GM23338 (cell line): ENCODE measurements at regions not wholly inside any gene's neighbourhood (a gene's known extent, or its start where the extent isn't known, plus 50 kb on each side); places are given as distances from the start of the nearest gene placed in this dataset.

Experiments
- ATAC-seq: fragments of 200-7000 bp; cut with Tn5 transposase; 3 replicates; pipeline ENCODE4 v1.9.1; 2020
- DNase-seq: peaks from one replicate; pipeline ENCODE4 v3.0.0-alpha.2; 2015; ENCODE audit warnings: low spot score
- H2AFZ ChIP-seq: fragments of 200-600 bp; sonication (generic); 2 replicates; pipeline ENCODE4 v1.8.0; 2016; ENCODE audit warnings: antibody characterized with exemption, mild to moderate bottlenecking, moderate library complexity
- H3F3A ChIP-seq: fragments of 200-600 bp; sonication (generic); replicated peaks from 2 replicates; pipeline ENCODE4 v1.8.0; 2017; ENCODE audit warnings: antibody characterized with exemption, mixed run types, low read depth
- H3K27ac ChIP-seq: fragments of 200-600 bp; sonication (generic); 2 replicates; pipeline ENCODE4 v1.6.1; 2016; ENCODE audit warnings: low read depth
- H3K27me3 ChIP-seq: fragments of 200-600 bp; sonication (generic); 2 replicates; pipeline ENCODE4 v1.8.0; 2016; ENCODE audit warnings: mild to moderate bottlenecking, mixed run types, moderate library complexity; ENCODE audit not compliant: insufficient read depth
- H3K36me3 ChIP-seq: fragments of 200-600 bp; sonication (generic); 2 replicates; pipeline ENCODE4 v1.8.0; 2016; ENCODE audit warnings: mild to moderate bottlenecking; ENCODE audit not compliant: insufficient read depth
- H3K4me1 ChIP-seq: fragments of 200-600 bp; sonication (generic); 2 replicates; pipeline ENCODE4 v1.8.0; 2016; ENCODE audit warnings: mild to moderate bottlenecking, moderate library complexity; ENCODE audit not compliant: insufficient read depth
- H3K4me2 ChIP-seq: fragments of 200-600 bp; sonication (generic); 2 replicates; pipeline ENCODE4 v1.7.1; 2017; ENCODE audit warnings: mixed run types
- H3K4me3 ChIP-seq: fragments of 200-600 bp; sonication (generic); 2 replicates; pipeline ENCODE4 v1.6.1; 2016; ENCODE audit warnings: mixed run types
- H3K79me2 ChIP-seq: fragments of 200-600 bp; sonication (generic); replicated peaks from 2 replicates; pipeline ENCODE4 v1.8.0; 2017; ENCODE audit warnings: mild to moderate bottlenecking; ENCODE audit not compliant: insufficient read depth
- H3K9me2 ChIP-seq: fragments of 200-600 bp; sonication (generic); 2 replicates; pipeline ENCODE4 v1.8.0; 2017; ENCODE audit not compliant: insufficient read depth
- H4K20me1 ChIP-seq: fragments of 200-600 bp; sonication (generic); replicated peaks from 2 replicates; pipeline ENCODE4 v1.8.0; 2017; ENCODE audit warnings: mild to moderate bottlenecking; ENCODE audit not compliant: insufficient read depth
- H3K27ac Mint-ChIP-seq: 2 replicates; pipeline ENCODE4 v1.8.0; 2020; ENCODE audit warnings: inconsistent platforms, mild to moderate bottlenecking, moderate library complexity, mixed read lengths
- H3K27me3 Mint-ChIP-seq: 3 replicates; pipeline ENCODE4 v1.8.0; 2022; ENCODE audit warnings: low read depth, mild to moderate bottlenecking, moderate library complexity, mixed read lengths, inconsistent platforms; ENCODE audit not compliant: insufficient read depth, poor library complexity
- H3K36me3 Mint-ChIP-seq: 3 replicates; pipeline ENCODE4 v1.8.0; 2021; ENCODE audit warnings: low read depth, mild to moderate bottlenecking, inconsistent platforms, moderate library complexity, mixed read lengths
- H3K4me1 Mint-ChIP-seq: 3 replicates; pipeline ENCODE4 v1.8.0; 2020; ENCODE audit warnings: mild to moderate bottlenecking, inconsistent platforms, mixed read lengths
- H3K4me3 Mint-ChIP-seq: 3 replicates; pipeline ENCODE4 v1.8.0; 2021; ENCODE audit warnings: moderate library complexity, mild to moderate bottlenecking, inconsistent platforms, mixed read lengths
- H3K9me3 Mint-ChIP-seq: 3 replicates; pipeline ENCODE4 v1.8.0; 2020; ENCODE audit warnings: moderate library complexity, mild to moderate bottlenecking, inconsistent platforms, mixed read lengths
- CREB1 ChIP-seq: fragments of 250-450 bp; sonication (Bioruptor Pico); IDR thresholded peaks from 2 replicates; pipeline ENCODE4 v1.5.0; 2020; ENCODE audit warnings: low read depth, mild to moderate bottlenecking, moderate library complexity
- CTCF ChIP-seq, 2 experiments: fragments of 200-600 bp in 1 of 2; sonication (generic) in 1 of 2; conservative IDR thresholded peaks; 2 replicates each; pipeline versions ENCODE4 v1.5.1 to v1.6.1; 2016 to 2017; ENCODE audit warnings: antibody characterized with exemption in 2 of 2, low read depth in 2 of 2, mild to moderate bottlenecking in 2 of 2, moderate library complexity in 1 of 2
- ETS1 ChIP-seq: IDR thresholded peaks from 2 replicates; pipeline ENCODE4 v1.6.1; 2016; ENCODE audit warnings: antibody characterized with exemption
- EZH2 ChIP-seq: fragments of 200-600 bp; sonication (generic); IDR thresholded peaks from one replicate; pipeline ENCODE4 v1.8.0; 2017; ENCODE audit warnings: antibody characterized with exemption, mild to moderate bottlenecking, low read depth; ENCODE audit not compliant: unreplicated experiment
- EZH2phosphoT487 ChIP-seq: fragments of 200-600 bp; sonication (generic); IDR thresholded peaks from one replicate; pipeline ENCODE4 v1.8.1; 2018; ENCODE audit warnings: antibody characterized with exemption; ENCODE audit not compliant: unreplicated experiment
- JUNB ChIP-seq: IDR thresholded peaks from one replicate; pipeline ENCODE4 v1.6.1; 2016; ENCODE audit warnings: antibody characterized with exemption; ENCODE audit not compliant: unreplicated experiment
- NANOG ChIP-seq: IDR thresholded peaks from 2 replicates; pipeline ENCODE4 v1.6.1; 2016; ENCODE audit warnings: antibody characterized with exemption, borderline replicate concordance
- POLR2AphosphoS5 ChIP-seq: IDR thresholded peaks from 2 replicates; pipeline ENCODE4 v1.6.1; 2016; ENCODE audit warnings: antibody characterized with exemption, low read depth
- REST ChIP-seq: IDR thresholded peaks from one replicate; pipeline ENCODE4 v1.6.1; 2018; ENCODE audit warnings: antibody characterized with exemption; ENCODE audit not compliant: unreplicated experiment
- STAT1 ChIP-seq: IDR thresholded peaks from one replicate; pipeline ENCODE4 v1.6.1; 2016; ENCODE audit warnings: antibody characterized with exemption; ENCODE audit not compliant: unreplicated experiment
- ZNF114 ChIP-seq: fragments of 250-450 bp; sonication (Bioruptor Pico); IDR thresholded peaks from 2 replicates; pipeline ENCODE4 v1.5.0; 2020; ENCODE audit warnings: mild to moderate bottlenecking, moderate library complexity
- ZNF331 ChIP-seq: fragments of 250-450 bp; sonication (Bioruptor Pico); IDR thresholded peaks from 2 replicates; pipeline ENCODE4 v1.5.0; 2020; ENCODE audit warnings: low read depth, mild to moderate bottlenecking, moderate library complexity
- ZNF462 ChIP-seq: fragments of 250-450 bp; sonication (Bioruptor Pico); IDR thresholded peaks from 2 replicates; pipeline ENCODE4 v1.5.0; 2020; ENCODE audit warnings: mild to moderate bottlenecking, moderate library complexity

- Histone ChIP-seq H3K4me3 (no peak overlapping the region), H3K79me2 (no peaks in the 10 kb centered on the region), H3K36me3 (no peaks in the 10 kb centered on the region), H3K27me3 (no peaks in the 10 kb centered on the region), H3K9me2 (no peaks in the 10 kb centered on the region; the same call in 1 of the 2 replicates), H4K20me1 (no peaks in the 10 kb centered on the region), H3K27ac (no peak overlapping the region), H2AFZ (no peak overlapping the region; the same call in 1 of the 2 replicates), H3F3A (no peaks in the 10 kb centered on the region), H3K4me1 (peaks cover 13% of the 10 kb centered on the region), H3K4me2 (no peak overlapping the region)
- Mint-ChIP-seq H3K27ac (no peak overlapping the region), H3K36me3 (no peaks in the 10 kb centered on the region), H3K9me3 (no peaks in the 10 kb centered on the region), H3K27me3 (peaks cover 12% of the 10 kb centered on the region), H3K4me3 (no peak overlapping the region), H3K4me1 (peaks cover 19% of the 10 kb centered on the region)
- DNase-seq (no peak), ATAC-seq (no peak)
- no peak for TF ChIP-seq EZH2phosphoT487
- TF ChIP-seq ZNF462 = no peak
- TF ChIP-seq ETS1 = no peak
- TF ChIP-seq EZH2 = no peak
- no peak for TF ChIP-seq CREB1
- no peak for TF ChIP-seq CTCF (conservative IDR thresholded peaks at IDR 0.05; ENCODE audit: low read depth in 2 of 2)
- TF ChIP-seq REST = no peak
- no peak for TF ChIP-seq ZNF331 (CRISPR knock-in tag)
- no peak for TF ChIP-seq NANOG
- TF ChIP-seq POLR2AphosphoS5 = no peak
- no peak for TF ChIP-seq ZNF114 (CRISPR knock-in tag)
- no peak for TF ChIP-seq JUNB
- no peak for TF ChIP-seq STAT1
Measured at GRCh38 chr1:91161749-91162148, 139.9 kb upstream of the ZNF644 start.
